ENCODE measurements at regions not wholly inside any gene's neighbourhood (a gene's known extent, or its start where the extent isn't known, plus 50 kb on each side); places are given as distances from the start of the nearest gene placed in this dataset.

- RAD21 ChIA-PET (ENCODE audit: unreplicated experiment) = no interaction called here
- no peak overlapping the region for H2AFZ ChIP-seq (ENCODE audit: control insufficient read depth, low read depth, low read length)
- intact Hi-C loops (cut with micrococcal nuclease; ENCODE audit: unreplicated experiment) = no loop called here
- BruUV-seq (replicated peaks) = no TSS peak
- SMC1A ChIA-PET (ENCODE audit: uncharacterized antibody, unreplicated experiment) = interaction anchor here (0.6 kb wide), 1 partner anchor 44 kb away, joined by 3 read pairs; no protein-coding TSS in a partner anchor
- ATAC-seq = no peak
- no peaks in the 10 kb centered on the region for H3K36me3 ChIP-seq (ENCODE audit: control insufficient read depth in 2 of 2, insufficient read depth in 2 of 2, low read length in 1 of 2)
- WGBS (ENCODE audit: insufficient coverage, insufficient replicate concordance, low lambda C conversion rate, missing lambda C conversion rate) = 0% methylated on average over 1 of the region's 1 CpG
- no peaks in the 10 kb centered on the region for H3K27me3 ChIP-seq (replicated peaks in 1 of 2; ENCODE audit: control insufficient read depth in 2 of 2, insufficient read depth in 2 of 2, low read length in 1 of 2)
- no peak for FAIRE-seq
- CTCF ChIA-PET = no interaction called here
- H3K9ac ChIP-seq (ENCODE audit: control insufficient read depth, insufficient read depth, low read length) = no peak overlapping the region
- H3K79me2 ChIP-seq (ENCODE audit: control insufficient read depth, insufficient read depth, low read length) = no peaks in the 10 kb centered on the region
- no peaks in the 10 kb centered on the region for H3K9me3 ChIP-seq (replicated peaks; ENCODE audit: control insufficient read depth, insufficient read depth, low read length)
- no peak overlapping the region for H3K4me3 ChIP-seq
- POLR2A ChIA-PET = interaction anchor here (0.8 kb wide), 1 partner anchor 22 kb away, joined by 5 read pairs; no protein-coding TSS in a partner anchor
- no peaks in the 10 kb centered on the region for H3K4me1 ChIP-seq (ENCODE audit: control insufficient read depth, insufficient read depth, low read length)
- TF ChIP-seq TBL1XR1 (IDR thresholded peaks at IDR 0.05; ENCODE audit: low read depth, low read length) (no peak), BRCA1 (IDR thresholded peaks at IDR 0.05; ENCODE audit: low read depth, low read length) (no peak), PML (IDR thresholded peaks at IDR 0.05; ENCODE audit: low read length) (no peak), CREM (IDR thresholded peaks at IDR 0.05; ENCODE audit: low read depth) (no peak), PKNOX1 (IDR thresholded peaks at IDR 0.05) (no peak), BCL11A (IDR thresholded peaks at IDR 0.05; ENCODE audit: low read depth, low read length) (no peak), CEBPB (IDR thresholded peaks at IDR 0.05; ENCODE audit: borderline replicate concordance in 1 of 2, low read depth in 2 of 2, low read length in 2 of 2) (no peak), ZSCAN29 (IDR thresholded peaks at IDR 0.05) (no peak), MTA2 (IDR thresholded peaks at IDR 0.05; ENCODE audit: low read depth) (no peak)
- H3K27ac ChIP-seq (ENCODE audit: control insufficient read depth, insufficient read depth) = no peak overlapping the region
- DNase-seq (ENCODE audit: low read depth, low spot score) = no peak
- H3K4me2 ChIP-seq (ENCODE audit: control insufficient read depth, insufficient read depth) = no peak overlapping the region
- in situ Hi-C loops (cut with MboI) = no loop called here
- H4K20me1 ChIP-seq (ENCODE audit: control insufficient read depth, insufficient read depth) = no peaks in the 10 kb centered on the region
These were observed 162.0 kb downstream of the IMPG2 start for GRCh38 chr3:101158374-101158773.

All from GM12878 (cell line).